ENCODE measurements at regions not wholly inside any gene's neighbourhood (a gene's known extent, or its start where the extent isn't known, plus 50 kb on each side); places are given as distances from the start of the nearest gene placed in this dataset.
A peak's percentile ranks its signal among the peaks of the same experiment; 100 is the strongest.

- Mint-ChIP-seq H3K9me3 (no peaks in the 10 kb centered on the region), H3K27me3 (ENCODE audit: insufficient read depth) (peaks cover 5% of the 10 kb centered on the region; the same call in 1 of the 2 replicates), H3K36me3 (ENCODE audit: low read depth) (no peaks in the 10 kb centered on the region), H3K4me3 (no peak overlapping the region), H3K4me1 (ENCODE audit: low read depth) (no peaks in the 10 kb centered on the region), H3K27ac (no peak overlapping the region)
- TF ChIP-seq CTCF (IDR thresholded peaks at IDR 0.05), result no peak
- DNase-seq, result no peak
Measured at GRCh38 chr14:66069830-66070541, 416.2 kb upstream of the CCDC196 start.

DNA sequence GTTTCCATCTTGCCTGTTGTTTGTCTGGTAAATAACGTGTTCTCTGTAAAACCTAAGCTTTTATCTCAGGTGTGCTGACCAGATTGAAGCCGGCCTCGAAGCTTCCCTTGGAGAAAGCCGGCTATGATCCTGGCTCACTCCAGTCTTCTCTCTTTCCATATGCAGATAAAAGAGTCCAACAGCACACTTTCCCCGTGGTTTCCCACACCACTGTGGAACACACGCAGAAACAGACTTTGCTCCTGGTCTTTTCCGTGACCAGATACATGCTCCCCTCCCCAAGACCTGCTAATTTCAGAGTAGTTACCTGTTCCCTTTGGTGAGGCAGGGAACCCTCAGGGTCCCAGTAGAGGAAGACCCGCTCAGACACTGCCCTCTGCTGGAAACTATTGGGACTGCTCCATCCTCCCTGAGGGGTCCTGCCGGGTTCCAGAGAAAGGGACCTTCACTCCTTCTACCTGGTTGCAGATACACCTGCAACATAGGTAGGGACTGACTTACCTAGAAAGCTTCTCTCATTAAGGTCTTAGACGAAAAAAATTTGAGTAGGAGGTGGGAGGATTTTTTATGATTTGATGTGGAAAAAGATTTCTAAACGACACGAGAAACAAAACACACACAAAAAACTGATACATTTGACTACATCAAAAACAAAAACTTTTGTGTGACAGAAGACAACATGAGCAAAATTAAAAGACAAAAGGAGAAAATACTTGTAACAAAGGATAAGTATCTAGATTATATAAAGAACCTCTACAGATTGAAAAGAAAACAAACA is 415.4 kb upstream of the CCDC196 start:
- peaks cover 5% of the 10 kb centered on the region; the same call in 1 of the 2 replicates for H3K27me3 Mint-ChIP-seq (ENCODE audit: insufficient read depth)
- no peaks in the 10 kb centered on the region for H3K4me1 Mint-ChIP-seq (ENCODE audit: low read depth)
- H3K4me3 Mint-ChIP-seq, result no peak overlapping the region
- no peak overlapping the region for H3K27ac Mint-ChIP-seq
- peak; percentile 88 for TF ChIP-seq CTCF (IDR thresholded peaks at IDR 0.05)
- H3K9me3 Mint-ChIP-seq, result no peaks in the 10 kb centered on the region
- H3K36me3 Mint-ChIP-seq (ENCODE audit: low read depth), result no peaks in the 10 kb centered on the region
- no peak for DNase-seq

GRCh38 chr14:66072190-66073084 is 413.7 kb upstream of the CCDC196 start:
- peaks cover 7% of the 10 kb centered on the region for H3K27me3 Mint-ChIP-seq (ENCODE audit: insufficient read depth)
- no peak for TF ChIP-seq CTCF (IDR thresholded peaks at IDR 0.05)
- no peak for DNase-seq
- H3K9me3 Mint-ChIP-seq, result no peaks in the 10 kb centered on the region
- no peaks in the 10 kb centered on the region for H3K4me1 Mint-ChIP-seq (ENCODE audit: low read depth)
- H3K27ac Mint-ChIP-seq, result no peak overlapping the region
- no peak overlapping the region for H3K4me3 Mint-ChIP-seq
- no peaks in the 10 kb centered on the region for H3K36me3 Mint-ChIP-seq (ENCODE audit: low read depth)

DNA sequence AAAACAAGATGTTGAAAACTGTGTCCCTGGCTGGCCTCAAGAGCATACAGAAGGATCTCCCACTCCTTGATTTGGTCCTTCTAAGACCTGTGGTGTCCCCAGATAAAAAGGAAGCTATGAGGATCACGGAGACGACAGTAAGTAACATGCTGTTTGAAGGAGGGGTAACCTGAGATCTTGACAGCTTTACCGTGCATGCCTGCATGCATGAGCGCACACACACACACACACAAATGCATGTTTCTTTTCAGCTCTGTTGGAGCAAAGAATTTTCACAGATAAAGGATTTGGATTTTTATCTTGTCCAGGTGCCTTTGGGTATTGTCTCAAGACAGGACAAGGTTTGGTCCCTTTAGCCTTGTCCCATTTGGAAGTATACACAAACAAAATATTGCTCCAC is 411.6 kb upstream of the CCDC196 start:
- no peaks in the 10 kb centered on the region for H3K4me1 Mint-ChIP-seq (ENCODE audit: low read depth)
- H3K9me3 Mint-ChIP-seq, result peaks cover under 1% of the 10 kb centered on the region; the same call in 1 of the 2 replicates
- no peak for DNase-seq
- H3K27me3 Mint-ChIP-seq (ENCODE audit: insufficient read depth), result peaks cover 7% of the 10 kb centered on the region
- H3K27ac Mint-ChIP-seq, result no peak overlapping the region
- no peaks in the 10 kb centered on the region for H3K36me3 Mint-ChIP-seq (ENCODE audit: low read depth)
- H3K4me3 Mint-ChIP-seq, result no peak overlapping the region
- no peak for TF ChIP-seq CTCF (IDR thresholded peaks at IDR 0.05)

GRCh38 chr14:66076176-66076575 is 410.0 kb upstream of the CCDC196 start:
- no peak for DNase-seq
- TF ChIP-seq CTCF (IDR thresholded peaks at IDR 0.05), result no peak
- H3K27me3 Mint-ChIP-seq (ENCODE audit: insufficient read depth), result peaks cover 2% of the 10 kb centered on the region; the same call in 1 of the 2 replicates
- H3K4me3 Mint-ChIP-seq, result no peak overlapping the region
- no peaks in the 10 kb centered on the region for H3K36me3 Mint-ChIP-seq (ENCODE audit: low read depth)
- peaks cover 5% of the 10 kb centered on the region; the same call in 1 of the 2 replicates for H3K9me3 Mint-ChIP-seq
- H3K27ac Mint-ChIP-seq, result no peak overlapping the region
- H3K4me1 Mint-ChIP-seq (ENCODE audit: low read depth), result no peaks in the 10 kb centered on the region
